Caco-2 (cell line): ENCODE measurements at regions not wholly inside any gene's neighbourhood (a gene's known extent, or its start where the extent isn't known, plus 50 kb on each side); places are given as distances from the start of the nearest gene placed in this dataset.

Experiments
- BruUV-seq: library from RNA; stranded (reverse); fragments of 400-500 nt; replicated peaks from 2 replicates; lab custom pipeline; 2021; lab: Mats Ljungman, UMichigan
- CTCF ChIA-PET: fragments of 300-600 bp; sonication (Branson Sonifier 250); formaldehyde crosslinking; loops from one replicate; lab custom pipeline; 2022; ENCODE audit warnings: antibody characterized with exemption; lab: Charles Lee
- POLR2A ChIA-PET: fragments of 300-600 bp; sonication (Branson Sonifier 250); formaldehyde crosslinking; loops from one replicate; lab custom pipeline; 2022; ENCODE audit warnings: antibody characterized with exemption; lab: Charles Lee
- DNase-seq, 2 experiments: peaks; one replicate each; pipeline versions ENCODE4 v3.0.0 to v3.0.0-alpha.2; 2020 to 2022
- H3K27me3 ChIP-seq: replicated peaks from 2 replicates; pipeline ENCODE4 v1.6.0; 2011; ENCODE audit warnings: low read length; ENCODE audit not compliant: control insufficient read depth, insufficient read depth
- H3K36me3 ChIP-seq: 2 replicates; pipeline ENCODE4 v1.5.1; 2011; ENCODE audit warnings: low read length; ENCODE audit not compliant: control insufficient read depth, insufficient read depth
- H3K4me1 ChIP-seq: fragments of 250-450 bp; sonication (Bioruptor Pico); 2 replicates; pipeline ENCODE4 v1.5.1; 2020; ENCODE audit warnings: mild to moderate bottlenecking
- H3K4me3 ChIP-seq: 2 replicates; pipeline ENCODE4 v1.5.1; 2011; ENCODE audit warnings: low read depth, mild to moderate bottlenecking, control low read depth, low read length
- H3K9me3 ChIP-seq: fragments of 250-450 bp; sonication (Bioruptor Pico); 2 replicates; pipeline ENCODE4 v1.5.1; 2020; ENCODE audit warnings: mild to moderate bottlenecking, moderate library complexity
- H3K27ac Mint-ChIP-seq: one replicate; pipeline ENCODE4 v1.8.0; 2022; ENCODE audit warnings: mixed read lengths; ENCODE audit not compliant: unreplicated experiment
- H3K27me3 Mint-ChIP-seq: one replicate; pipeline ENCODE4 v1.8.0; 2022; ENCODE audit warnings: mixed read lengths; ENCODE audit not compliant: insufficient read depth, unreplicated experiment
- H3K36me3 Mint-ChIP-seq: one replicate; pipeline ENCODE4 v1.8.0; 2022; ENCODE audit warnings: mild to moderate bottlenecking, mixed read lengths; ENCODE audit not compliant: insufficient read depth, unreplicated experiment
- H3K4me1 Mint-ChIP-seq: one replicate; pipeline ENCODE4 v1.8.0; 2022; ENCODE audit warnings: low read depth, mixed read lengths; ENCODE audit not compliant: unreplicated experiment
- H3K4me3 Mint-ChIP-seq: one replicate; pipeline ENCODE4 v1.8.0; 2022; ENCODE audit warnings: mild to moderate bottlenecking, moderate library complexity, mixed read lengths; ENCODE audit not compliant: unreplicated experiment
- H3K9me3 Mint-ChIP-seq: one replicate; pipeline ENCODE4 v1.8.0; 2022; ENCODE audit warnings: mixed read lengths; ENCODE audit not compliant: unreplicated experiment
- CTCF ChIP-seq, 2 experiments: fragments of 200-600 bp in 1 of 2; IDR thresholded peaks; 1 replicate in 1 of 2; 2 replicates in 1 of 2; pipeline versions ENCODE4 v1.5.1 to v1.8.0; 2011 to 2022; ENCODE audit warnings: antibody characterized with exemption in 1 of 2, control low read depth in 1 of 2, inconsistent platforms in 1 of 2, low read depth in 1 of 2, low read length in 1 of 2, mild to moderate bottlenecking in 1 of 2, moderate library complexity in 1 of 2; ENCODE audit not compliant: insufficient read depth in 1 of 2, severe bottlenecking in 1 of 2, unreplicated experiment in 1 of 2
- intact Hi-C: fragments of 100-400 bp; cut with micrococcal nuclease; formaldehyde crosslinking; loops from one replicate; pipeline ENCODE4 v1.10.0; 2022; ENCODE audit not compliant: unreplicated experiment

- intact Hi-C loops = no loop called here
- Histone ChIP-seq H3K27me3 (no peaks in the 10 kb centered on the region), H3K36me3 (no peaks in the 10 kb centered on the region), H3K4me1 (no peaks in the 10 kb centered on the region), H3K9me3 (no peaks in the 10 kb centered on the region), H3K4me3 (no peak overlapping the region)
- Mint-ChIP-seq H3K4me1 (no peaks in the 10 kb centered on the region), H3K4me3 (no peak overlapping the region), H3K27me3 (no peaks in the 10 kb centered on the region), H3K27ac (no peak overlapping the region), H3K36me3 (no peaks in the 10 kb centered on the region), H3K9me3 (no peaks in the 10 kb centered on the region)
- ChIA-PET POLR2A (no interaction called here), CTCF (no interaction called here)
- BruUV-seq = no TSS peak
- TF ChIP-seq CTCF (IDR thresholded peaks at IDR 0.05; ENCODE audit: insufficient read depth in 1 of 2, low read depth in 1 of 2, low read length in 1 of 2, severe bottlenecking in 1 of 2, unreplicated experiment in 1 of 2) = no peak
- DNase-seq = no peak
Measured at GRCh38 chr9:14526504-14526903, 166.7 kb downstream of the ZDHHC21 start.

GRCh38 chr9:14525856-14526255 is 167.4 kb downstream of the ZDHHC21 start:
- intact Hi-C loops = no loop called here
- Histone ChIP-seq H3K9me3 (no peaks in the 10 kb centered on the region), H3K27me3 (no peaks in the 10 kb centered on the region), H3K36me3 (no peaks in the 10 kb centered on the region), H3K4me3 (no peak overlapping the region), H3K4me1 (no peaks in the 10 kb centered on the region)
- H3K4me3 Mint-ChIP-seq = no peak overlapping the region
- no peak for DNase-seq
- CTCF ChIA-PET = no interaction called here
- no peaks in the 10 kb centered on the region for H3K9me3 Mint-ChIP-seq
- H3K36me3 Mint-ChIP-seq = no peaks in the 10 kb centered on the region
- no peaks in the 10 kb centered on the region for H3K4me1 Mint-ChIP-seq
- peaks cover under 1% of the 10 kb centered on the region for H3K27me3 Mint-ChIP-seq
- H3K27ac Mint-ChIP-seq = no peak overlapping the region
- TF ChIP-seq CTCF (IDR thresholded peaks at IDR 0.05; ENCODE audit: insufficient read depth in 1 of 2, low read depth in 1 of 2, low read length in 1 of 2, severe bottlenecking in 1 of 2, unreplicated experiment in 1 of 2) = no peak
- no TSS peak for BruUV-seq
- POLR2A ChIA-PET = no interaction called here

GRCh38 chr9:14524873-14525515 is 168.2 kb downstream of the ZDHHC21 start:
- Mint-ChIP-seq H3K27me3 (peaks cover 2% of the 10 kb centered on the region), H3K36me3 (no peaks in the 10 kb centered on the region), H3K4me3 (no peak overlapping the region), H3K27ac (no peak overlapping the region), H3K9me3 (no peaks in the 10 kb centered on the region), H3K4me1 (no peaks in the 10 kb centered on the region)
- CTCF ChIA-PET = no interaction called here
- TF ChIP-seq CTCF (IDR thresholded peaks at IDR 0.05; ENCODE audit: insufficient read depth in 1 of 2, low read depth in 1 of 2, low read length in 1 of 2, severe bottlenecking in 1 of 2, unreplicated experiment in 1 of 2) = no peak
- no TSS peak for BruUV-seq
- POLR2A ChIA-PET = no interaction called here
- no peaks in the 10 kb centered on the region for H3K36me3 ChIP-seq
- no peak overlapping the region for H3K4me3 ChIP-seq
- H3K9me3 ChIP-seq = no peaks in the 10 kb centered on the region
- H3K27me3 ChIP-seq = no peaks in the 10 kb centered on the region
- no peaks in the 10 kb centered on the region for H3K4me1 ChIP-seq
- intact Hi-C loops = no loop called here
- no peak for DNase-seq
